Stimulated activated CD8-positive, alpha-beta memory T cell treated with anti-CD3 and anti-CD28 coated beads, Interleukin-7, amount 100 ng/mL, for 4 hours (primary cell): ENCODE measurements at regions not wholly inside any gene's neighbourhood (a gene's known extent, or its start where the extent isn't known, plus 50 kb on each side); places are given as distances from the start of the nearest gene placed in this dataset.
"Not testable (repeated sequence)": the region's sequence is repeated elsewhere in the genome, so short reads cannot be mapped to it uniquely, and the experiment has no call there.

Experiments used
- DNase-seq, 2 donors: peaks; one replicate each; pipeline ENCODE4 v3.0.0-alpha.2; 2020; ENCODE audit warnings: low read depth in 2 of 2

GRCh38 chr14:76699209-76699938 is 61.9 kb upstream of the VASH1 start:
- no peak for DNase-seq

GRCh38 chr14:76699939-76700590 is 61.2 kb upstream of the VASH1 start:
- no peak for DNase-seq

- DNase-seq: no peak
These were observed 59.8 kb upstream of the VASH1 start for GRCh38 chr14:76701436-76701835.

GRCh38 chr14:76701981-76702380 is 59.3 kb upstream of the VASH1 start:
- DNase-seq: no peak

GRCh38 chr14:76705214-76705613 is 56.1 kb upstream of the VASH1 start:
- no peak for DNase-seq

GRCh38 chr14:76706207-76706606 is 55.1 kb upstream of the VASH1 start:
- not testable (repeated sequence) for DNase-seq

GRCh38 chr14:76706811-76707210 is 54.5 kb upstream of the VASH1 start:
- DNase-seq: no peak

- no peak for DNase-seq
These were observed 53.2 kb upstream of the VASH1 start for GRCh38 chr14:76708028-76708427.

- DNase-seq: no peak
These were observed 52.5 kb upstream of the VASH1 start for GRCh38 chr14:76708771-76709170.

GRCh38 chr14:76710056-76711010 is 50.9 kb upstream of the VASH1 start:
- no peak for DNase-seq
